PC-9 (cell line): ENCODE measurements at regions not wholly inside any gene's neighbourhood (a gene's known extent, or its start where the extent isn't known, plus 50 kb on each side); places are given as distances from the start of the nearest gene placed in this dataset.

Source experiments
- CTCF ChIP-seq: fragments of 200-600 bp; sonication (generic); conservative IDR thresholded peaks from 2 replicates; pipeline ENCODE4 v1.6.1; 2017; ENCODE audit warnings: mixed run types, antibody characterized with exemption, mild to moderate bottlenecking, moderate library complexity
- EZH2 ChIP-seq: fragments of 200-600 bp; sonication (generic); IDR thresholded peaks from 2 replicates; pipeline ENCODE4 v1.8.0; 2017; ENCODE audit warnings: antibody characterized with exemption, low read depth

- TF ChIP-seq CTCF (no peak), EZH2 (no peak)
Measured at GRCh38 chr1:79239840-79240239, 233.3 kb upstream of the ADGRL4 start.
